ENCODE measurements at regions not wholly inside any gene's neighbourhood (a gene's known extent, or its start where the extent isn't known, plus 50 kb on each side); places are given as distances from the start of the nearest gene placed in this dataset.

GRCh38 chr9:13726746-13727145, 447.3 kb upstream of the MPDZ start:
- no peak for TF ChIP-seq CTCF (conservative IDR thresholded peaks at IDR 0.05 in 1 of 2, IDR thresholded peaks at IDR 0.05 in 1 of 2; ENCODE audit: low read depth in 1 of 2, low read length in 2 of 2)
- TF ChIP-seq EZH2 (IDR thresholded peaks at IDR 0.05; ENCODE audit: low read length, missing control alignments), result no peak
